Suprapubic skin (tissue), 4 donors: ENCODE measurements at regions not wholly inside any gene's neighbourhood (a gene's known extent, or its start where the extent isn't known, plus 50 kb on each side); places are given as distances from the start of the nearest gene placed in this dataset.

ENCODE experiments used
- EP300 ChIP-seq: sonication (generic); formaldehyde crosslinking; IDR thresholded peaks from one replicate; pipeline ENCODE4 v1.6.1; 2017; ENCODE audit warnings: antibody characterized with exemption
- POLR2A ChIP-seq, 2 donors: fragments of 450-650 bp; IDR thresholded peaks; one replicate each; pipeline ENCODE4 v1.6.1; 2017; ENCODE audit warnings: antibody characterized with exemption in 2 of 2, mild to moderate bottlenecking in 2 of 2, moderate library complexity in 2 of 2
- POLR2AphosphoS5 ChIP-seq, 3 donors: sonication (generic); formaldehyde crosslinking; IDR thresholded peaks; one replicate each; pipeline ENCODE4 v1.6.1; 2017; ENCODE audit warnings: antibody characterized with exemption in 3 of 3
- TF ChIP-seq, protein P1 (sequence below), 2 donors: fragments of 200-600 bp in 1 of 2; fragments of 450-650 bp in 1 of 2; sonication (generic) in 1 of 2; IDR thresholded peaks; one replicate each; pipeline ENCODE4 v1.5.1; 2016 to 2019; ENCODE audit warnings: antibody characterized with exemption in 2 of 2, mild to moderate bottlenecking in 1 of 2, moderate library complexity in 1 of 2

DNA sequence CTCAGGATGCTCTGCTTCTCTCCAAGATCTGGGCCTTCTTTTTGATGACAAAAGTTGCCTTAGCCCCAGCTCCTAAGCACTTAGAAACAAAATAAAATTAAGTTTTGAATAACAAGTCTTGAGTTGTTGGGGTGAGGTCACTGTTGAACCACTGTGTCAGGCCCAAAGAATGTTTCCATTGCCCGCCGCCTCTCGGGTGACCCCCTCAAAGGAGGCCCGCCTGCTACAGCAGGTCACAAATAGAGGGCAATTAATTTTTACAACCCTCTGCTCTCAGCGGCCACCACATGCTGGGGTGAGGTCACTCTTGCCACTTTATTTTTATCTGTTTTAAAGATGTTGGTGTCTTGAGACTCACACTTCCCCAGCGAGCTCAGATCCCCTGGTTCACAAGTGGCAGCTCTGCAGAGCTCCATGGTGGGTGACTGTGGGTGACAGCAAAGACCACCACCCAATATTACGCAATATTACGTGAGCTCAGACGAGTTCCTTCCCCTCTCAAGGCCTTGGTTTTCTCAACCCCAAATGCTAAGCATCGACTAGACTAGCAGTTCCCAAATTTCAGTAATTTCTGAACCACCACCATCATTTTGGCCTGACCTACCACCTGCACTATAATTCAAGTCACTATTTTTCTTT lies 247.7 kb upstream of the PMEPA1 start:
- TF ChIP-seq, protein P1, sequence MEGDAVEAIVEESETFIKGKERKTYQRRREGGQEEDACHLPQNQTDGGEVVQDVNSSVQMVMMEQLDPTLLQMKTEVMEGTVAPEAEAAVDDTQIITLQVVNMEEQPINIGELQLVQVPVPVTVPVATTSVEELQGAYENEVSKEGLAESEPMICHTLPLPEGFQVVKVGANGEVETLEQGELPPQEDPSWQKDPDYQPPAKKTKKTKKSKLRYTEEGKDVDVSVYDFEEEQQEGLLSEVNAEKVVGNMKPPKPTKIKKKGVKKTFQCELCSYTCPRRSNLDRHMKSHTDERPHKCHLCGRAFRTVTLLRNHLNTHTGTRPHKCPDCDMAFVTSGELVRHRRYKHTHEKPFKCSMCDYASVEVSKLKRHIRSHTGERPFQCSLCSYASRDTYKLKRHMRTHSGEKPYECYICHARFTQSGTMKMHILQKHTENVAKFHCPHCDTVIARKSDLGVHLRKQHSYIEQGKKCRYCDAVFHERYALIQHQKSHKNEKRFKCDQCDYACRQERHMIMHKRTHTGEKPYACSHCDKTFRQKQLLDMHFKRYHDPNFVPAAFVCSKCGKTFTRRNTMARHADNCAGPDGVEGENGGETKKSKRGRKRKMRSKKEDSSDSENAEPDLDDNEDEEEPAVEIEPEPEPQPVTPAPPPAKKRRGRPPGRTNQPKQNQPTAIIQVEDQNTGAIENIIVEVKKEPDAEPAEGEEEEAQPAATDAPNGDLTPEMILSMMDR (IDR thresholded peaks at IDR 0.05): no peak
- TF ChIP-seq POLR2AphosphoS5 (IDR thresholded peaks at IDR 0.05) (no peak), POLR2A (IDR thresholded peaks at IDR 0.05) (no peak), EP300 (no peak)
